ENCODE measurements at regions not wholly inside any gene's neighbourhood (a gene's known extent, or its start where the extent isn't known, plus 50 kb on each side); places are given as distances from the start of the nearest gene placed in this dataset.
"Not testable (repeated sequence)": the region's sequence is repeated elsewhere in the genome, so short reads cannot be mapped to it uniquely, and the experiment has no call there.

- Mint-ChIP-seq H3K4me1 (no peaks in the 10 kb centered on the region), H3K27ac (no peak overlapping the region), H3K4me3 (no peak overlapping the region), H3K36me3 (no peaks in the 10 kb centered on the region), H3K9me3 (no peaks in the 10 kb centered on the region)
- ATAC-seq, result no peak
- no peak for DNase-seq (ENCODE audit: low spot score in 2 of 2)
Measured at GRCh38 chr12:24661657-24662096, 287.2 kb downstream of the BCAT1 start.

GRCh38 chr12:24659016-24659415 lies 289.9 kb downstream of the BCAT1 start:
- Mint-ChIP-seq H3K4me1 (no peaks in the 10 kb centered on the region), H3K36me3 (no peaks in the 10 kb centered on the region), H3K4me3 (no peak overlapping the region), H3K9me3 (no peaks in the 10 kb centered on the region), H3K27ac (no peak overlapping the region)
- DNase-seq (ENCODE audit: low spot score in 2 of 2) (no peak), ATAC-seq (no peak)

GRCh38 chr12:24654344-24654743 lies 294.6 kb downstream of the BCAT1 start:
- not testable (repeated sequence) for H3K4me3 Mint-ChIP-seq; DNase-seq (ENCODE audit: low spot score in 2 of 2); H3K36me3 Mint-ChIP-seq; ATAC-seq; H3K27ac Mint-ChIP-seq; H3K9me3 Mint-ChIP-seq; H3K4me1 Mint-ChIP-seq

GRCh38 chr12:24649634-24650033 lies 299.3 kb downstream of the BCAT1 start:
- Mint-ChIP-seq H3K4me3 (no peak overlapping the region), H3K27ac (no peak overlapping the region), H3K9me3 (peaks cover 3% of the 10 kb centered on the region), H3K4me1 (no peaks in the 10 kb centered on the region), H3K36me3 (no peaks in the 10 kb centered on the region)
- no peak for DNase-seq (ENCODE audit: low spot score in 2 of 2)
- no peak for ATAC-seq

GRCh38 chr12:24649209-24649608 lies 299.7 kb downstream of the BCAT1 start:
- Mint-ChIP-seq H3K4me1 (no peaks in the 10 kb centered on the region), H3K9me3 (peaks cover 3% of the 10 kb centered on the region), H3K36me3 (no peaks in the 10 kb centered on the region), H3K4me3 (no peak overlapping the region), H3K27ac (no peak overlapping the region)
- ATAC-seq, result no peak
- DNase-seq (ENCODE audit: low spot score in 2 of 2), result no peak

GRCh38 chr12:24645254-24645653 lies 303.6 kb downstream of the BCAT1 start:
- Mint-ChIP-seq H3K27ac (no peak overlapping the region), H3K9me3 (peaks cover 6% of the 10 kb centered on the region), H3K36me3 (no peaks in the 10 kb centered on the region), H3K4me1 (no peaks in the 10 kb centered on the region), H3K4me3 (no peak overlapping the region)
- ATAC-seq (no peak), DNase-seq (ENCODE audit: low spot score in 2 of 2) (no peak)

- Mint-ChIP-seq H3K4me1 (no peaks in the 10 kb centered on the region), H3K9me3 (peaks cover 6% of the 10 kb centered on the region), H3K4me3 (no peak overlapping the region), H3K36me3 (no peaks in the 10 kb centered on the region), H3K27ac (no peak overlapping the region)
- DNase-seq (ENCODE audit: low spot score in 2 of 2), result no peak
- no peak for ATAC-seq
Measured at GRCh38 chr12:24643120-24644119, 305.5 kb downstream of the BCAT1 start.

- Mint-ChIP-seq H3K4me1 (no peaks in the 10 kb centered on the region), H3K36me3 (no peaks in the 10 kb centered on the region), H3K4me3 (no peak overlapping the region), H3K9me3 (peaks cover 6% of the 10 kb centered on the region), H3K27ac (no peak overlapping the region)
- ATAC-seq (no peak), DNase-seq (ENCODE audit: low spot score in 2 of 2) (no peak)
Measured at GRCh38 chr12:24639641-24640040, 309.3 kb downstream of the BCAT1 start.

GRCh38 chr12:24632466-24632865 lies 316.4 kb downstream of the BCAT1 start:
- ATAC-seq, result no peak
- Mint-ChIP-seq H3K27ac (no peak overlapping the region), H3K4me3 (no peak overlapping the region), H3K36me3 (no peaks in the 10 kb centered on the region), H3K4me1 (no peaks in the 10 kb centered on the region), H3K9me3 (no peaks in the 10 kb centered on the region)
- DNase-seq (ENCODE audit: low spot score in 2 of 2), result no peak

GRCh38 chr12:24631676-24632426 lies 317.1 kb downstream of the BCAT1 start:
- no peaks in the 10 kb centered on the region for H3K9me3 Mint-ChIP-seq
- ATAC-seq (no peak), DNase-seq (ENCODE audit: low spot score in 2 of 2) (no peak)
- no peaks in the 10 kb centered on the region for H3K36me3 Mint-ChIP-seq
- no peak overlapping the region for H3K4me3 Mint-ChIP-seq
- H3K4me1 Mint-ChIP-seq, result no peaks in the 10 kb centered on the region
- no peak overlapping the region for H3K27ac Mint-ChIP-seq

- H3K36me3 Mint-ChIP-seq, result no peaks in the 10 kb centered on the region
- ATAC-seq (no peak), DNase-seq (ENCODE audit: low spot score in 2 of 2) (no peak)
- no peaks in the 10 kb centered on the region for H3K9me3 Mint-ChIP-seq
- no peaks in the 10 kb centered on the region for H3K4me1 Mint-ChIP-seq
- H3K4me3 Mint-ChIP-seq, result no peak overlapping the region
- no peak overlapping the region for H3K27ac Mint-ChIP-seq
Measured at GRCh38 chr12:24630856-24631255, 318.0 kb downstream of the BCAT1 start.

- DNase-seq (ENCODE audit: low spot score in 2 of 2) (no peak), ATAC-seq (no peak)
- H3K27ac Mint-ChIP-seq, result no peak overlapping the region
- H3K36me3 Mint-ChIP-seq, result no peaks in the 10 kb centered on the region
- H3K4me1 Mint-ChIP-seq, result no peaks in the 10 kb centered on the region
- no peak overlapping the region for H3K4me3 Mint-ChIP-seq
- H3K9me3 Mint-ChIP-seq, result no peaks in the 10 kb centered on the region
Measured at GRCh38 chr12:24630446-24630845, 318.5 kb downstream of the BCAT1 start.

- Mint-ChIP-seq H3K9me3 (peaks cover 3% of the 10 kb centered on the region), H3K27ac (no peak overlapping the region), H3K4me3 (no peak overlapping the region), H3K4me1 (no peaks in the 10 kb centered on the region), H3K36me3 (no peaks in the 10 kb centered on the region)
- DNase-seq (ENCODE audit: low spot score in 2 of 2), result no peak
- ATAC-seq, result no peak
Measured at GRCh38 chr12:24625103-24625502, 323.8 kb downstream of the BCAT1 start.

- not testable (repeated sequence) for H3K4me3 Mint-ChIP-seq; H3K9me3 Mint-ChIP-seq; H3K27ac Mint-ChIP-seq; DNase-seq (ENCODE audit: low spot score in 2 of 2); H3K4me1 Mint-ChIP-seq; H3K36me3 Mint-ChIP-seq; ATAC-seq
Measured at GRCh38 chr12:24619954-24620353, 328.9 kb downstream of the BCAT1 start.

GRCh38 chr12:24617471-24617870 lies 331.4 kb downstream of the BCAT1 start:
- ATAC-seq (no peak), DNase-seq (ENCODE audit: low spot score in 2 of 2) (no peak)
- no peaks in the 10 kb centered on the region for H3K9me3 Mint-ChIP-seq
- H3K27ac Mint-ChIP-seq, result no peak overlapping the region
- no peak overlapping the region for H3K4me3 Mint-ChIP-seq
- no peaks in the 10 kb centered on the region for H3K4me1 Mint-ChIP-seq
- no peaks in the 10 kb centered on the region for H3K36me3 Mint-ChIP-seq

GRCh38 chr12:24615967-24616411 lies 332.9 kb downstream of the BCAT1 start:
- H3K27ac Mint-ChIP-seq, result no peak overlapping the region
- no peaks in the 10 kb centered on the region for H3K4me1 Mint-ChIP-seq
- ATAC-seq (no peak), DNase-seq (ENCODE audit: low spot score in 2 of 2) (no peak)
- H3K9me3 Mint-ChIP-seq, result no peaks in the 10 kb centered on the region
- no peaks in the 10 kb centered on the region for H3K36me3 Mint-ChIP-seq
- H3K4me3 Mint-ChIP-seq, result no peak overlapping the region

Data from stimulated activated effector memory CD8-positive, alpha-beta T cell treated with anti-CD3 and anti-CD28 coated beads, Interleukin-12 subunit alpha, Interleukin-12 subunit beta, amount 100 ng/mL, for 72 hours (primary cell).